ENCODE measurements at regions not wholly inside any gene's neighbourhood (a gene's known extent, or its start where the extent isn't known, plus 50 kb on each side); places are given as distances from the start of the nearest gene placed in this dataset.

- no peak for TF ChIP-seq GATA3 (IDR thresholded peaks at IDR 0.05; ENCODE audit: low read depth, low read length)
- no peak for TF ChIP-seq GATA2 (IDR thresholded peaks at IDR 0.05; ENCODE audit: low read depth, low read length)
These were observed 176.7 kb upstream of the HSF2 start for GRCh38 chr6:122222761-122223160.

Measured in SH-SY5Y (cell line).